ENCODE measurements at regions not wholly inside any gene's neighbourhood (a gene's known extent, or its start where the extent isn't known, plus 50 kb on each side); places are given as distances from the start of the nearest gene placed in this dataset.
"Not testable (repeated sequence)": the region's sequence is repeated elsewhere in the genome, so short reads cannot be mapped to it uniquely, and the experiment has no call there.

DNA sequence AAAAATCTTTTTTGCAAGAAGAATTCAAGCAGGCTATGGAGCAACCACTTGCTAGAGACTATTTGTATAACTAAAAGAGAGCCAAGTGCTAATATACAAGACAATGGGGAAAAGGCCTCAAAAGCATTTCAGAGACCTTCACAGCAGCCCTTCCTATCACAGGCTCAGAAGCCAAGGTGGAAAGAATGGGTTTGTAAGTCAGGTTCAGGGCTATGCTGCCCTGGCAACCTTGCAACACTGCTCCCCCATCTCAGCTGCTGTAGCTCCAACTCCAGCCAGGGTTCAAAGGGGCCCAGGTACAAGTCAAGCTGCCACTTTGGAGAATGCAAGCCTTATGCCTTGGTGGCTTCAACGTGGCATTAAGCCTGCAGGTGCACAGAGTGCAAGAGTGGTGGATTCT, 253.7 kb upstream of the C1QTNF3 start:
- TF ChIP-seq, protein P1, sequence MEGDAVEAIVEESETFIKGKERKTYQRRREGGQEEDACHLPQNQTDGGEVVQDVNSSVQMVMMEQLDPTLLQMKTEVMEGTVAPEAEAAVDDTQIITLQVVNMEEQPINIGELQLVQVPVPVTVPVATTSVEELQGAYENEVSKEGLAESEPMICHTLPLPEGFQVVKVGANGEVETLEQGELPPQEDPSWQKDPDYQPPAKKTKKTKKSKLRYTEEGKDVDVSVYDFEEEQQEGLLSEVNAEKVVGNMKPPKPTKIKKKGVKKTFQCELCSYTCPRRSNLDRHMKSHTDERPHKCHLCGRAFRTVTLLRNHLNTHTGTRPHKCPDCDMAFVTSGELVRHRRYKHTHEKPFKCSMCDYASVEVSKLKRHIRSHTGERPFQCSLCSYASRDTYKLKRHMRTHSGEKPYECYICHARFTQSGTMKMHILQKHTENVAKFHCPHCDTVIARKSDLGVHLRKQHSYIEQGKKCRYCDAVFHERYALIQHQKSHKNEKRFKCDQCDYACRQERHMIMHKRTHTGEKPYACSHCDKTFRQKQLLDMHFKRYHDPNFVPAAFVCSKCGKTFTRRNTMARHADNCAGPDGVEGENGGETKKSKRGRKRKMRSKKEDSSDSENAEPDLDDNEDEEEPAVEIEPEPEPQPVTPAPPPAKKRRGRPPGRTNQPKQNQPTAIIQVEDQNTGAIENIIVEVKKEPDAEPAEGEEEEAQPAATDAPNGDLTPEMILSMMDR (IDR thresholded peaks at IDR 0.05), result not testable (repeated sequence)
- not testable (repeated sequence) for TF ChIP-seq POLR2A (IDR thresholded peaks at IDR 0.05)

Measured in tibial nerve (tissue), 3 donors.